ENCODE measurements at regions not wholly inside any gene's neighbourhood (a gene's known extent, or its start where the extent isn't known, plus 50 kb on each side); places are given as distances from the start of the nearest gene placed in this dataset.
"Not testable (repeated sequence)": the region's sequence is repeated elsewhere in the genome, so short reads cannot be mapped to it uniquely, and the experiment has no call there.

DNA sequence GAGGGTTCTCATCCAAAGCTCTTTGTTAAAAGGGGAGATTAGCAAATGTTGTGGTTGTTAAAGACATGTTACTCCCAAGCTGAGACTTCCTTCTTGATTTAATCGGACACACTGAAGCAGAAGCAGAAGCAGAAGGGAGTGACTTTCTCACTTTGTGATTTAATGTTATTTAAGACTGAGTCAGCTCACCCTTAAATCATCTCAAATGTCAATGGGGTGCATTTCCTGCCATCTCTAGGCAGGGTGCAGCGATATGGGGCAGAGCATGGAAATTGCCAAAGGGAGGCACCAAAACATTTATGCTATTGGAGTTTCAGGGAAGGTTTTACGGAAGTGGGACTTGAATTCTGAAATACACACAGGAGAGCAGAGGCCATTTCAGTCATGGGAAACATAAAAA is 283.6 kb downstream of the ABCC12 start:
- Mint-ChIP-seq H3K4me1 (no peaks in the 10 kb centered on the region), H3K27ac (no peak overlapping the region), H3K4me3 (no peak overlapping the region), H3K27me3 (ENCODE audit: insufficient read depth, low read depth) (peaks cover 5% of the 10 kb centered on the region), H3K9me3 (peaks cover 7% of the 10 kb centered on the region), H3K36me3 (no peaks in the 10 kb centered on the region)
- DNase-seq (ENCODE audit: low spot score): no peak
- Histone ChIP-seq H4K20me1 (ENCODE audit: low read depth) (no peaks in the 10 kb centered on the region), H3K9me3 (ENCODE audit: low read depth) (no peaks in the 10 kb centered on the region), H3K27ac (no peak overlapping the region), H3K4me1 (no peaks in the 10 kb centered on the region), H3F3A (ENCODE audit: low read depth) (no peaks in the 10 kb centered on the region), H3K27me3 (no peaks in the 10 kb centered on the region), H2AFZ (replicated peaks) (no peak overlapping the region), H3K9ac (no peak overlapping the region), H3K36me3 (no peaks in the 10 kb centered on the region), H3K79me2 (ENCODE audit: low read depth) (no peaks in the 10 kb centered on the region), H3K4me3 (no peak overlapping the region), H3K4me2 (no peak overlapping the region)
- TF ChIP-seq EZH2phosphoT487 (IDR thresholded peaks at IDR 0.05) (no peak), EZH2 (IDR thresholded peaks at IDR 0.05) (no peak), CTCF (IDR thresholded peaks at IDR 0.05) (no peak)

DNA sequence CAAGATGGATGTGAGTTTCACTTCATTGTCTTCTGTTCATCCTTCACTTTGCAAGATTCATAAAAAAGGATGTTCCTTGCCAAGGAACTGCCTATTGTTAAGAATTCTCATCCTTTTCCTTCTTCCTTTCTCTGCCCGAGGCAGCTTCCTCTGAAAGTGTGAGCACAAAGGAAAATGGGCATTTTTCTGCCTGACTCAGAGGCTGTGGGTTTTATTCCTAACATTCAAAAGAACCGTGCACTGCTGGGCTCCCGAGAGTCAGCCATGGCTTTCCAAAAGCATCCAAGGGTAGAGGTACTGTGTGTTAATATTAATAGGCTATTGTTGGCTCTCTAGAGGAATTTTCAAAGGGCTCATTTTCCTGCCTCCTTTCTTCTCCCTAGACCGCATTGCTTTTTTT is 289.4 kb downstream of the ABCC12 start:
- no peak overlapping the region for H3K4me3 Mint-ChIP-seq
- no peaks in the 10 kb centered on the region for H4K20me1 ChIP-seq (ENCODE audit: low read depth)
- no peak overlapping the region for H3K4me3 ChIP-seq
- TF ChIP-seq CTCF (IDR thresholded peaks at IDR 0.05): no peak
- TF ChIP-seq EZH2phosphoT487 (IDR thresholded peaks at IDR 0.05): no peak
- no peak for TF ChIP-seq EZH2 (IDR thresholded peaks at IDR 0.05)
- no peaks in the 10 kb centered on the region for H3K36me3 ChIP-seq
- peaks cover 10% of the 10 kb centered on the region for H3K9me3 Mint-ChIP-seq
- no peaks in the 10 kb centered on the region for H3K27me3 ChIP-seq
- H3K4me1 Mint-ChIP-seq: peaks cover 14% of the 10 kb centered on the region
- no peaks in the 10 kb centered on the region for H3K36me3 Mint-ChIP-seq
- no peaks in the 10 kb centered on the region for H3K79me2 ChIP-seq (ENCODE audit: low read depth)
- H3K27me3 Mint-ChIP-seq (ENCODE audit: insufficient read depth, low read depth): peaks cover 6% of the 10 kb centered on the region
- H3K4me2 ChIP-seq: no peak overlapping the region
- peak overlapping the region; percentile 27 for H3K27ac Mint-ChIP-seq
- no peak for DNase-seq (ENCODE audit: low spot score)
- no peak overlapping the region for H2AFZ ChIP-seq (replicated peaks)
- no peak overlapping the region for H3K27ac ChIP-seq
- no peaks in the 10 kb centered on the region for H3F3A ChIP-seq (ENCODE audit: low read depth)
- H3K9me3 ChIP-seq (ENCODE audit: low read depth): no peaks in the 10 kb centered on the region
- H3K9ac ChIP-seq: no peak overlapping the region
- peaks cover 14% of the 10 kb centered on the region for H3K4me1 ChIP-seq

GRCh38 chr16:47865337-47865855 is 290.4 kb downstream of the ABCC12 start:
- H3K27me3 Mint-ChIP-seq (ENCODE audit: insufficient read depth, low read depth): peaks cover 6% of the 10 kb centered on the region
- peaks cover 10% of the 10 kb centered on the region for H3K9me3 Mint-ChIP-seq
- peaks cover 14% of the 10 kb centered on the region for H3K4me1 ChIP-seq
- no peak overlapping the region for H3K27ac ChIP-seq
- no peaks in the 10 kb centered on the region for H3K27me3 ChIP-seq
- no peaks in the 10 kb centered on the region for H3K36me3 Mint-ChIP-seq
- H4K20me1 ChIP-seq (ENCODE audit: low read depth): no peaks in the 10 kb centered on the region
- H3K79me2 ChIP-seq (ENCODE audit: low read depth): no peaks in the 10 kb centered on the region
- H3K4me3 Mint-ChIP-seq: no peak overlapping the region
- no peaks in the 10 kb centered on the region for H3K9me3 ChIP-seq (ENCODE audit: low read depth)
- H3F3A ChIP-seq (ENCODE audit: low read depth): no peaks in the 10 kb centered on the region
- H3K4me1 Mint-ChIP-seq: peaks cover 14% of the 10 kb centered on the region
- TF ChIP-seq EZH2 (IDR thresholded peaks at IDR 0.05) (no peak), EZH2phosphoT487 (IDR thresholded peaks at IDR 0.05) (no peak), CTCF (IDR thresholded peaks at IDR 0.05) (no peak)
- peak overlapping the region; percentile 18 for H3K4me2 ChIP-seq
- H3K4me3 ChIP-seq: no peak overlapping the region
- H3K27ac Mint-ChIP-seq: no peak overlapping the region
- no peak overlapping the region for H2AFZ ChIP-seq (replicated peaks)
- no peak overlapping the region for H3K9ac ChIP-seq
- H3K36me3 ChIP-seq: no peaks in the 10 kb centered on the region
- DNase-seq (ENCODE audit: low spot score): no peak

GRCh38 chr16:47864262-47864661 is 291.5 kb downstream of the ABCC12 start:
- DNase-seq (ENCODE audit: low spot score); H3K36me3 ChIP-seq; H3K79me2 ChIP-seq (ENCODE audit: low read depth); H2AFZ ChIP-seq (replicated peaks); H3K27me3 Mint-ChIP-seq (ENCODE audit: insufficient read depth, low read depth); H3K9ac ChIP-seq; H3K9me3 ChIP-seq (ENCODE audit: low read depth); H3K4me3 ChIP-seq; H4K20me1 ChIP-seq (ENCODE audit: low read depth); H3K36me3 Mint-ChIP-seq; H3K27ac ChIP-seq; H3F3A ChIP-seq (ENCODE audit: low read depth); H3K4me3 Mint-ChIP-seq; H3K27me3 ChIP-seq; H3K27ac Mint-ChIP-seq: not testable (repeated sequence)
- peak overlapping the region; percentile 11 for H3K4me2 ChIP-seq
- H3K9me3 Mint-ChIP-seq: peaks cover 10% of the 10 kb centered on the region
- peaks cover 16% of the 10 kb centered on the region for H3K4me1 Mint-ChIP-seq
- H3K4me1 ChIP-seq: peaks cover 14% of the 10 kb centered on the region
